ENCODE measurements at regions not wholly inside any gene's neighbourhood (a gene's known extent, or its start where the extent isn't known, plus 50 kb on each side); places are given as distances from the start of the nearest gene placed in this dataset.

- no peaks in the 10 kb centered on the region for H3K9me3 ChIP-seq (replicated peaks; ENCODE audit: control insufficient read depth, insufficient read depth, low read depth, low read length)
- no peak for ATAC-seq
- no peak overlapping the region for H3K4me2 ChIP-seq (ENCODE audit: insufficient read depth, low read length)
- H3K4me3 ChIP-seq: no peak overlapping the region
- H3K36me3 ChIP-seq (ENCODE audit: control insufficient read depth, insufficient read depth, low read length): no peaks in the 10 kb centered on the region
- H4K20me1 ChIP-seq (replicated peaks; ENCODE audit: control insufficient read depth, insufficient read depth, low read length): no peaks in the 10 kb centered on the region
- ChIA-PET CTCF (ENCODE audit: low intra/inter-chr PET ratio) (no interaction called here), POLR2A (interaction anchor here (1.5 kb wide), 1 partner anchor 15 kb away, joined by 3 read pairs; no protein-coding TSS in a partner anchor)
- TF ChIP-seq KDM2B (CRISPR knock-in tag; IDR thresholded peaks at IDR 0.05) (no peak), KLF6 (CRISPR knock-in tag; IDR thresholded peaks at IDR 0.05; ENCODE audit: borderline replicate concordance) (no peak)
- no peaks in the 10 kb centered on the region for H3K9me1 ChIP-seq (ENCODE audit: control insufficient read depth, insufficient read depth, low read length)
- H3K79me2 ChIP-seq (ENCODE audit: control insufficient read depth, insufficient read depth, low read length): no peaks in the 10 kb centered on the region
- BruUV-seq (replicated peaks): no TSS peak
- H2AFZ ChIP-seq (ENCODE audit: low read depth, low read length): no peak overlapping the region
- peaks cover 0 to 6% of the 10 kb centered on the region in 2 experiments; a peak in 2 of 5 replicates for H3K27me3 ChIP-seq (ENCODE audit: control insufficient read depth in 2 of 2, insufficient read depth in 2 of 2, low read length in 2 of 2)
- intact Hi-C loops (cut with micrococcal nuclease) (no loop called here), in situ Hi-C loops (cut with MboI) (no loop called here)
- 0% methylated on average over 4 of the region's 4 CpGs for WGBS (ENCODE audit: insufficient coverage, low coverage, missing lambda C conversion rate)
- H3K4me1 ChIP-seq (replicated peaks in 1 of 2; ENCODE audit: control insufficient read depth in 2 of 2, insufficient read depth in 2 of 2, low read length in 2 of 2): peaks cover 0 to 4% of the 10 kb centered on the region in 2 experiments; a peak in 1 of 5 replicates
- no peak overlapping the region for H3K9ac ChIP-seq (ENCODE audit: insufficient read depth in 1 of 2, low read depth in 2 of 2, low read length in 2 of 2)
- H3K27ac ChIP-seq (ENCODE audit: extremely low read depth, low read depth, low read length): no peak overlapping the region
- no peak for DNase-seq (ENCODE audit: extremely low read depth in 1 of 4, low spot score in 3 of 4)
- no peak for FAIRE-seq
Measured at GRCh38 chr3:54038391-54038790, 84.0 kb upstream of the CACNA2D3 start.

GRCh38 chr3:54036543-54036942, 85.8 kb upstream of the CACNA2D3 start:
- no peak for TF ChIP-seq ZNF507 (tag; conservative IDR thresholded peaks at IDR 0.05)
- ATAC-seq: no peak
- H3K4me1 ChIP-seq (replicated peaks in 1 of 2; ENCODE audit: control insufficient read depth in 2 of 2, insufficient read depth in 2 of 2, low read length in 2 of 2): peaks cover 0 to 4% of the 10 kb centered on the region in 2 experiments; a peak in 1 of 5 replicates
- no peak overlapping the region for H3K4me2 ChIP-seq (ENCODE audit: insufficient read depth, low read length)
- ChIA-PET POLR2A (interaction anchor here (0.7 kb wide), 1 partner anchor 555 kb away, joined by 4 read pairs; no protein-coding TSS in a partner anchor), CTCF (ENCODE audit: low intra/inter-chr PET ratio) (no interaction called here)
- in situ Hi-C loops (cut with MboI): no loop called here
- H3K27me3 ChIP-seq (ENCODE audit: control insufficient read depth in 2 of 2, insufficient read depth in 2 of 2, low read length in 2 of 2): peaks cover 0 to 6% of the 10 kb centered on the region in 2 experiments; a peak in 2 of 5 replicates
- no peaks in the 10 kb centered on the region for H3K9me3 ChIP-seq (replicated peaks; ENCODE audit: control insufficient read depth, insufficient read depth, low read depth, low read length)
- BruUV-seq (replicated peaks): no TSS peak
- no peak overlapping the region for H3K27ac ChIP-seq (ENCODE audit: extremely low read depth, low read depth, low read length)
- H4K20me1 ChIP-seq (replicated peaks; ENCODE audit: control insufficient read depth, insufficient read depth, low read length): no peaks in the 10 kb centered on the region
- intact Hi-C loops (cut with micrococcal nuclease): no loop called here
- H3K9me1 ChIP-seq (ENCODE audit: control insufficient read depth, insufficient read depth, low read length): no peaks in the 10 kb centered on the region
- H2AFZ ChIP-seq (ENCODE audit: low read depth, low read length): no peak overlapping the region
- no peak for FAIRE-seq
- H3K9ac ChIP-seq (ENCODE audit: insufficient read depth in 1 of 2, low read depth in 2 of 2, low read length in 2 of 2): no peak overlapping the region
- no peak overlapping the region for H3K4me3 ChIP-seq
- no peaks in the 10 kb centered on the region for H3K36me3 ChIP-seq (ENCODE audit: control insufficient read depth, insufficient read depth, low read length)
- WGBS (ENCODE audit: insufficient coverage, low coverage, missing lambda C conversion rate): 0% methylated on average over 2 of the region's 2 CpGs
- H3K79me2 ChIP-seq (ENCODE audit: control insufficient read depth, insufficient read depth, low read length): no peaks in the 10 kb centered on the region
- no peak for DNase-seq (ENCODE audit: extremely low read depth in 1 of 4, low spot score in 3 of 4)

Measured in K562 (cell line).